ENCODE measurements at regions not wholly inside any gene's neighbourhood (a gene's known extent, or its start where the extent isn't known, plus 50 kb on each side); places are given as distances from the start of the nearest gene placed in this dataset.

GRCh38 chr10:52577047-52577446 is 195.5 kb downstream of the MBL2 start:
- TF ChIP-seq CTCF (IDR thresholded peaks at IDR 0.05; ENCODE audit: extremely low read depth in 1 of 2, insufficient read depth in 1 of 2, low read depth in 1 of 2, low read length in 2 of 2): no peak
- no peak for TF ChIP-seq POLR2A (IDR thresholded peaks at IDR 0.05; ENCODE audit: low read depth, low read length)
- TF ChIP-seq POLR2AphosphoS5 (IDR thresholded peaks at IDR 0.05; ENCODE audit: insufficient read depth, low read depth, low read length): no peak
- TF ChIP-seq JUN (IDR thresholded peaks at IDR 0.05; ENCODE audit: borderline replicate concordance, insufficient read depth, insufficient read length, low read depth): no peak
- TF ChIP-seq MAX (IDR thresholded peaks at IDR 0.05; ENCODE audit: insufficient read depth, insufficient read length): no peak
- no peak for TF ChIP-seq MYC (IDR thresholded peaks at IDR 0.05; ENCODE audit: low read depth, low read length)
- no peak for TF ChIP-seq EZH2 (IDR thresholded peaks at IDR 0.05; ENCODE audit: borderline replicate concordance, low read depth, low read length, severe bottlenecking)
- TF ChIP-seq FOS (IDR thresholded peaks at IDR 0.05; ENCODE audit: borderline replicate concordance, insufficient read depth, low read length): no peak
